ENCODE measurements at regions not wholly inside any gene's neighbourhood (a gene's known extent, or its start where the extent isn't known, plus 50 kb on each side); places are given as distances from the start of the nearest gene placed in this dataset.
"Not testable (repeated sequence)": the region's sequence is repeated elsewhere in the genome, so short reads cannot be mapped to it uniquely, and the experiment has no call there.

GRCh38 chr5:122209601-122210000 lies 80.3 kb downstream of the ZNF474 start:
- not testable (repeated sequence) for H3K27ac ChIP-seq (ENCODE audit: low read length); H2AFZ ChIP-seq (ENCODE audit: low read depth, low read length); H3K4me1 ChIP-seq (ENCODE audit: low read length); H3K4me2 ChIP-seq (ENCODE audit: low read length); H3K27me3 ChIP-seq (ENCODE audit: low read depth, low read length); H3K36me3 ChIP-seq (replicated peaks; ENCODE audit: low read depth, low read length); H4K20me1 ChIP-seq (ENCODE audit: insufficient read depth, low read length); H3K79me2 ChIP-seq (ENCODE audit: low read length); H3K4me3 ChIP-seq (ENCODE audit: low read length); H3K9ac ChIP-seq (ENCODE audit: low read length); H3K9me3 ChIP-seq (ENCODE audit: insufficient read depth, low read length)

- Histone ChIP-seq H4K20me1 (ENCODE audit: insufficient read depth, low read length) (no peaks in the 10 kb centered on the region), H2AFZ (ENCODE audit: low read depth, low read length) (no peak overlapping the region), H3K4me3 (ENCODE audit: low read length) (no peak overlapping the region), H3K27me3 (ENCODE audit: low read depth, low read length) (no peaks in the 10 kb centered on the region), H3K4me1 (ENCODE audit: low read length) (peaks cover 12% of the 10 kb centered on the region), H3K27ac (ENCODE audit: low read length) (no peak overlapping the region), H3K79me2 (ENCODE audit: low read length) (no peaks in the 10 kb centered on the region), H3K9ac (ENCODE audit: low read length) (no peak overlapping the region), H3K9me3 (ENCODE audit: insufficient read depth, low read length) (no peaks in the 10 kb centered on the region), H3K36me3 (replicated peaks; ENCODE audit: low read depth, low read length) (no peaks in the 10 kb centered on the region), H3K4me2 (ENCODE audit: low read length) (no peak overlapping the region)
- TF ChIP-seq EZH2phosphoT487 (IDR thresholded peaks at IDR 0.05; ENCODE audit: low read depth) (no peak), CTCF (IDR thresholded peaks at IDR 0.05; ENCODE audit: low read depth, low read length) (no peak)
These were observed 89.4 kb downstream of the ZNF474 start for GRCh38 chr5:122218778-122219177.

- no peaks in the 10 kb centered on the region for H3K36me3 ChIP-seq (replicated peaks; ENCODE audit: low read depth, low read length)
- TF ChIP-seq EZH2phosphoT487 (IDR thresholded peaks at IDR 0.05; ENCODE audit: low read depth) = no peak
- peaks cover 12% of the 10 kb centered on the region for H3K4me1 ChIP-seq (ENCODE audit: low read length)
- H3K9ac ChIP-seq (ENCODE audit: low read length) = no peak overlapping the region
- no peak overlapping the region for H3K4me3 ChIP-seq (ENCODE audit: low read length)
- no peak overlapping the region for H3K4me2 ChIP-seq (ENCODE audit: low read length)
- H3K27ac ChIP-seq (ENCODE audit: low read length) = no peak overlapping the region
- H3K9me3 ChIP-seq (ENCODE audit: insufficient read depth, low read length) = no peaks in the 10 kb centered on the region; the same call in 1 of the 2 replicates
- H3K27me3 ChIP-seq (ENCODE audit: low read depth, low read length) = no peaks in the 10 kb centered on the region
- no peaks in the 10 kb centered on the region for H3K79me2 ChIP-seq (ENCODE audit: low read length)
- H2AFZ ChIP-seq (ENCODE audit: low read depth, low read length) = no peak overlapping the region
- no peaks in the 10 kb centered on the region for H4K20me1 ChIP-seq (ENCODE audit: insufficient read depth, low read length)
These were observed 90.3 kb downstream of the ZNF474 start for GRCh38 chr5:122219436-122220166.

GRCh38 chr5:122220511-122220910 lies 91.2 kb downstream of the ZNF474 start:
- H3K4me2 ChIP-seq (ENCODE audit: low read length) = peak overlapping the region; percentile 34
- TF ChIP-seq CTCF (IDR thresholded peaks at IDR 0.05; ENCODE audit: low read depth, low read length) = no peak
- no peak for TF ChIP-seq EZH2phosphoT487 (IDR thresholded peaks at IDR 0.05; ENCODE audit: low read depth)

GRCh38 chr5:122221857-122222256 lies 90.2 kb upstream of the SNCAIP start:
- H3K27me3 ChIP-seq (ENCODE audit: low read depth, low read length) = no peaks in the 10 kb centered on the region
- H3K4me3 ChIP-seq (ENCODE audit: low read length) = no peak overlapping the region
- no peak overlapping the region for H3K4me2 ChIP-seq (ENCODE audit: low read length)
- H3K27ac ChIP-seq (ENCODE audit: low read length) = no peak overlapping the region
- H3K9me3 ChIP-seq (ENCODE audit: insufficient read depth, low read length) = no peaks in the 10 kb centered on the region; the same call in 1 of the 2 replicates
- TF ChIP-seq CTCF (IDR thresholded peaks at IDR 0.05; ENCODE audit: low read depth, low read length) (no peak), EZH2phosphoT487 (IDR thresholded peaks at IDR 0.05; ENCODE audit: low read depth) (no peak)
- no peaks in the 10 kb centered on the region for H3K79me2 ChIP-seq (ENCODE audit: low read length)
- H3K36me3 ChIP-seq (replicated peaks; ENCODE audit: low read depth, low read length) = no peaks in the 10 kb centered on the region
- no peak overlapping the region for H2AFZ ChIP-seq (ENCODE audit: low read depth, low read length)
- no peaks in the 10 kb centered on the region for H4K20me1 ChIP-seq (ENCODE audit: insufficient read depth, low read length)
- peaks cover 12% of the 10 kb centered on the region for H3K4me1 ChIP-seq (ENCODE audit: low read length)
- H3K9ac ChIP-seq (ENCODE audit: low read length) = no peak overlapping the region

More at GRCh38 chr5:122220511-122220910, 91.2 kb downstream of the ZNF474 start:
- Histone ChIP-seq H3K27ac (ENCODE audit: low read length) (no peak overlapping the region), H2AFZ (ENCODE audit: low read depth, low read length) (no peak overlapping the region), H3K4me1 (ENCODE audit: low read length) (peaks cover 12% of the 10 kb centered on the region), H3K27me3 (ENCODE audit: low read depth, low read length) (no peaks in the 10 kb centered on the region), H3K9me3 (ENCODE audit: insufficient read depth, low read length) (no peaks in the 10 kb centered on the region; the same call in 1 of the 2 replicates), H3K79me2 (ENCODE audit: low read length) (no peaks in the 10 kb centered on the region), H3K4me3 (ENCODE audit: low read length) (no peak overlapping the region), H3K36me3 (replicated peaks; ENCODE audit: low read depth, low read length) (no peaks in the 10 kb centered on the region), H4K20me1 (ENCODE audit: insufficient read depth, low read length) (no peaks in the 10 kb centered on the region), H3K9ac (ENCODE audit: low read length) (no peak overlapping the region)

Measured in OCI-LY3 (cell line).